NB4 (cell line): ENCODE measurements at regions not wholly inside any gene's neighbourhood (a gene's known extent, or its start where the extent isn't known, plus 50 kb on each side); places are given as distances from the start of the nearest gene placed in this dataset.

ENCODE experiments used
- TF ChIP-seq, protein P1 (sequence below): IDR thresholded peaks from 2 replicates; pipeline ENCODE4 v1.6.1; 2011; ENCODE audit warnings: low read depth, low read length
- TF ChIP-seq, protein P2 (sequence below): IDR thresholded peaks from one replicate; pipeline ENCODE4 v1.5.1; 2012; ENCODE audit warnings: low read depth, low read length

DNA sequence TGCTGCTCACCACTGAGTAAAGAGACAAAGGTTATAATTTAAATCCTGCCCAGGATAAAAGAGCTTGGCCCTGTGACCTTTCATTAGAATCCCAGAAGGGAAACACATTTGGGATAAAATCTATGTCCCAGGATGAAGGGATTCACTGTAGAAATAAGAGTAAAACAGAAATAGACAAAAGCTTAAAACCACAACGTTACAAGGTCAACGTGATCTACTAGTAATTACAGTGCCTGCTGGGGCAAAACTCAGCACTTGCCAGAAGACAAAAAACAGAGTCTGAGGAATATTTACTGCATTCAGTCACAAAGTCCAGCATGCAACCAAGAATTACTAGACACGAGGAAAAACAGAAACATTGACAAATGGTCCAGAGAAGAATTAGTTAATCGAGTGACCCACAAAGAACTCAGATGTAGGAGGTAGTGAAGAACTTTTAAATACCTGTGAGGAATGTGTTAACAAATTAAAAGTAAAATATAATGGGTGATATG lies 982.3 kb downstream of the GATA3 start:
- TF ChIP-seq, protein P1, sequence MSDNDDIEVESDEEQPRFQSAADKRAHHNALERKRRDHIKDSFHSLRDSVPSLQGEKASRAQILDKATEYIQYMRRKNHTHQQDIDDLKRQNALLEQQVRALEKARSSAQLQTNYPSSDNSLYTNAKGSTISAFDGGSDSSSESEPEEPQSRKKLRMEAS: no peak
- TF ChIP-seq, protein P2, sequence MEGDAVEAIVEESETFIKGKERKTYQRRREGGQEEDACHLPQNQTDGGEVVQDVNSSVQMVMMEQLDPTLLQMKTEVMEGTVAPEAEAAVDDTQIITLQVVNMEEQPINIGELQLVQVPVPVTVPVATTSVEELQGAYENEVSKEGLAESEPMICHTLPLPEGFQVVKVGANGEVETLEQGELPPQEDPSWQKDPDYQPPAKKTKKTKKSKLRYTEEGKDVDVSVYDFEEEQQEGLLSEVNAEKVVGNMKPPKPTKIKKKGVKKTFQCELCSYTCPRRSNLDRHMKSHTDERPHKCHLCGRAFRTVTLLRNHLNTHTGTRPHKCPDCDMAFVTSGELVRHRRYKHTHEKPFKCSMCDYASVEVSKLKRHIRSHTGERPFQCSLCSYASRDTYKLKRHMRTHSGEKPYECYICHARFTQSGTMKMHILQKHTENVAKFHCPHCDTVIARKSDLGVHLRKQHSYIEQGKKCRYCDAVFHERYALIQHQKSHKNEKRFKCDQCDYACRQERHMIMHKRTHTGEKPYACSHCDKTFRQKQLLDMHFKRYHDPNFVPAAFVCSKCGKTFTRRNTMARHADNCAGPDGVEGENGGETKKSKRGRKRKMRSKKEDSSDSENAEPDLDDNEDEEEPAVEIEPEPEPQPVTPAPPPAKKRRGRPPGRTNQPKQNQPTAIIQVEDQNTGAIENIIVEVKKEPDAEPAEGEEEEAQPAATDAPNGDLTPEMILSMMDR: no peak
